Suprapubic skin (tissue), 4 donors: ENCODE measurements at regions not wholly inside any gene's neighbourhood (a gene's known extent, or its start where the extent isn't known, plus 50 kb on each side); places are given as distances from the start of the nearest gene placed in this dataset.

Experiments
- EP300 ChIP-seq: sonication (generic); formaldehyde crosslinking; IDR thresholded peaks from one replicate; pipeline ENCODE4 v1.6.1; 2017; ENCODE audit warnings: antibody characterized with exemption
- POLR2A ChIP-seq, 2 donors: fragments of 450-650 bp; IDR thresholded peaks; one replicate each; pipeline ENCODE4 v1.6.1; 2017; ENCODE audit warnings: antibody characterized with exemption in 2 of 2, mild to moderate bottlenecking in 2 of 2, moderate library complexity in 2 of 2
- POLR2AphosphoS5 ChIP-seq, 3 donors: sonication (generic); formaldehyde crosslinking; IDR thresholded peaks; one replicate each; pipeline ENCODE4 v1.6.1; 2017; ENCODE audit warnings: antibody characterized with exemption in 3 of 3
- TF ChIP-seq, protein P1 (sequence below), 2 donors: fragments of 200-600 bp in 1 of 2; fragments of 450-650 bp in 1 of 2; sonication (generic) in 1 of 2; IDR thresholded peaks; one replicate each; pipeline ENCODE4 v1.5.1; 2016 to 2019; ENCODE audit warnings: antibody characterized with exemption in 2 of 2, mild to moderate bottlenecking in 1 of 2, moderate library complexity in 1 of 2

GRCh38 chr14:39880106-39880695 lies 448.0 kb upstream of the FBXO33 start:
- no peak for TF ChIP-seq POLR2A (IDR thresholded peaks at IDR 0.05)
- TF ChIP-seq, protein P1, sequence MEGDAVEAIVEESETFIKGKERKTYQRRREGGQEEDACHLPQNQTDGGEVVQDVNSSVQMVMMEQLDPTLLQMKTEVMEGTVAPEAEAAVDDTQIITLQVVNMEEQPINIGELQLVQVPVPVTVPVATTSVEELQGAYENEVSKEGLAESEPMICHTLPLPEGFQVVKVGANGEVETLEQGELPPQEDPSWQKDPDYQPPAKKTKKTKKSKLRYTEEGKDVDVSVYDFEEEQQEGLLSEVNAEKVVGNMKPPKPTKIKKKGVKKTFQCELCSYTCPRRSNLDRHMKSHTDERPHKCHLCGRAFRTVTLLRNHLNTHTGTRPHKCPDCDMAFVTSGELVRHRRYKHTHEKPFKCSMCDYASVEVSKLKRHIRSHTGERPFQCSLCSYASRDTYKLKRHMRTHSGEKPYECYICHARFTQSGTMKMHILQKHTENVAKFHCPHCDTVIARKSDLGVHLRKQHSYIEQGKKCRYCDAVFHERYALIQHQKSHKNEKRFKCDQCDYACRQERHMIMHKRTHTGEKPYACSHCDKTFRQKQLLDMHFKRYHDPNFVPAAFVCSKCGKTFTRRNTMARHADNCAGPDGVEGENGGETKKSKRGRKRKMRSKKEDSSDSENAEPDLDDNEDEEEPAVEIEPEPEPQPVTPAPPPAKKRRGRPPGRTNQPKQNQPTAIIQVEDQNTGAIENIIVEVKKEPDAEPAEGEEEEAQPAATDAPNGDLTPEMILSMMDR (IDR thresholded peaks at IDR 0.05): no peak
- TF ChIP-seq POLR2AphosphoS5 (IDR thresholded peaks at IDR 0.05): no peak
- no peak for TF ChIP-seq EP300
